ENCODE measurements at regions not wholly inside any gene's neighbourhood (a gene's known extent, or its start where the extent isn't known, plus 50 kb on each side); places are given as distances from the start of the nearest gene placed in this dataset.

DNA sequence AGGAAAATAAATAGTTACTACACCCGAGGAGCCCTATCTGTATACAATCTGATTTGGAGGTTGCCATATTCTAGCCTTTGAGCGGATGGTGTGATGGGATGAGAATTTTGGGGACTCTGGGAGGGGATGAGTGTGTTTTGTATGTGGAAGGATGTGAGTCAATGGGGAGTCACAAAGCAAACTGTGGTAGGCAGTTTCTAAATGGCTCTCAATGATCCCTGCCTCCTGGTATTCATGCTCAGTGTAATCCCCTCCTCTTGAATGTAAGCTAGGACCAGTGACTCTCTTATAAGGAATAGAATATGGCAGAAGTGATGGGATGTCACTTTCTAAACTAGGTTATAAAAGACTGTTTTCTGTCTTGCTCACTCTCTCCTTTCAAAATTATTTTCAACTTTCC, 205.7 kb upstream of the RIOK2 start:
- no peak overlapping the region for H3K4me3 ChIP-seq (ENCODE audit: low read depth, low read length)
- TF ChIP-seq, protein P1, sequence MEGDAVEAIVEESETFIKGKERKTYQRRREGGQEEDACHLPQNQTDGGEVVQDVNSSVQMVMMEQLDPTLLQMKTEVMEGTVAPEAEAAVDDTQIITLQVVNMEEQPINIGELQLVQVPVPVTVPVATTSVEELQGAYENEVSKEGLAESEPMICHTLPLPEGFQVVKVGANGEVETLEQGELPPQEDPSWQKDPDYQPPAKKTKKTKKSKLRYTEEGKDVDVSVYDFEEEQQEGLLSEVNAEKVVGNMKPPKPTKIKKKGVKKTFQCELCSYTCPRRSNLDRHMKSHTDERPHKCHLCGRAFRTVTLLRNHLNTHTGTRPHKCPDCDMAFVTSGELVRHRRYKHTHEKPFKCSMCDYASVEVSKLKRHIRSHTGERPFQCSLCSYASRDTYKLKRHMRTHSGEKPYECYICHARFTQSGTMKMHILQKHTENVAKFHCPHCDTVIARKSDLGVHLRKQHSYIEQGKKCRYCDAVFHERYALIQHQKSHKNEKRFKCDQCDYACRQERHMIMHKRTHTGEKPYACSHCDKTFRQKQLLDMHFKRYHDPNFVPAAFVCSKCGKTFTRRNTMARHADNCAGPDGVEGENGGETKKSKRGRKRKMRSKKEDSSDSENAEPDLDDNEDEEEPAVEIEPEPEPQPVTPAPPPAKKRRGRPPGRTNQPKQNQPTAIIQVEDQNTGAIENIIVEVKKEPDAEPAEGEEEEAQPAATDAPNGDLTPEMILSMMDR (IDR thresholded peaks at IDR 0.05; ENCODE audit: low read depth, low read length, missing control alignments): no peak
- DNase-seq (ENCODE audit: low read depth): no peak

DNA sequence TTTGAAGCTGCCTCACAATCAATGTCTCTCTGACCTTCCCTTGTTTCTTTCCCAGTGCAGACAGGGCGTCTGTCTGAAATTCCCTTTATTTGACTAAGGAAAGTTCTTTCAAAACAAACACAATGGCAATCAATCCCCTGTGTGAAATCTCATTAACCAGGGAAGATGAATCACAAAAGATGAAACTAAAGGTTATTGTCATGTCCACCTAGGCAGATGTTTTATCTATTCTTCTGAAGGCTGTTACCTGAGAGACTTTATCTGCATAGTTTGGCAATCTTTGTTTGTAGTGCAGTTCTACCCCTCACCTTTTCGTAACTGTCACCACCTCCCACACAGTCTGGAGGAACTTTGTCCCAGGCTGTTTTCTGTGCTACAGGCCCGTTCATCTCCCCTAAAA, 217.5 kb upstream of the RIOK2 start:
- TF ChIP-seq, protein P1 (IDR thresholded peaks at IDR 0.05; ENCODE audit: low read depth, low read length, missing control alignments): no peak
- H3K4me3 ChIP-seq (ENCODE audit: low read depth, low read length): no peak overlapping the region
- no peak for DNase-seq (ENCODE audit: low read depth)

DNA sequence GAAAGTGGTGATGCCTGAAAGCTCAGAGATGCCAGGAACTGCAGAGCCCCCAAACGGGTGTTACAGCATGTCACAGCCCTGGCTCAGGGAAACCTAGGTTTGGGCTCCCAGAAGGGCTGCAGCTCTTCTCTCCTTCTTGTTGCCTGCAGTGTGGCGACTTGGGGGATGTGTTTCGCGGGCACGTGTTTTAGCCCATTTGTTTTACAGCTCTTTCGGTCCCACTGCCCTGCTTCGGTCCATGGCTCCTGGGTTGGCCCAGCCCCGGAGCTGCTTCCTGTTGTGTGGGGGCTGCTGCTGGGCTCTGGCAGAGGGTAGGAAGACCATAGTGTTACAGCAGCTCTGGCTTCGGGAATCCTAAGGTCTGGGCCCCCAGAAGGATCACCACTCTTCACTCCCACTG, 222.9 kb upstream of the RIOK2 start:
- H3K4me3 ChIP-seq (ENCODE audit: low read depth, low read length): no peak overlapping the region
- no peak for DNase-seq (ENCODE audit: low read depth)
- TF ChIP-seq, protein P1 (IDR thresholded peaks at IDR 0.05; ENCODE audit: low read depth, low read length, missing control alignments): no peak

DNA sequence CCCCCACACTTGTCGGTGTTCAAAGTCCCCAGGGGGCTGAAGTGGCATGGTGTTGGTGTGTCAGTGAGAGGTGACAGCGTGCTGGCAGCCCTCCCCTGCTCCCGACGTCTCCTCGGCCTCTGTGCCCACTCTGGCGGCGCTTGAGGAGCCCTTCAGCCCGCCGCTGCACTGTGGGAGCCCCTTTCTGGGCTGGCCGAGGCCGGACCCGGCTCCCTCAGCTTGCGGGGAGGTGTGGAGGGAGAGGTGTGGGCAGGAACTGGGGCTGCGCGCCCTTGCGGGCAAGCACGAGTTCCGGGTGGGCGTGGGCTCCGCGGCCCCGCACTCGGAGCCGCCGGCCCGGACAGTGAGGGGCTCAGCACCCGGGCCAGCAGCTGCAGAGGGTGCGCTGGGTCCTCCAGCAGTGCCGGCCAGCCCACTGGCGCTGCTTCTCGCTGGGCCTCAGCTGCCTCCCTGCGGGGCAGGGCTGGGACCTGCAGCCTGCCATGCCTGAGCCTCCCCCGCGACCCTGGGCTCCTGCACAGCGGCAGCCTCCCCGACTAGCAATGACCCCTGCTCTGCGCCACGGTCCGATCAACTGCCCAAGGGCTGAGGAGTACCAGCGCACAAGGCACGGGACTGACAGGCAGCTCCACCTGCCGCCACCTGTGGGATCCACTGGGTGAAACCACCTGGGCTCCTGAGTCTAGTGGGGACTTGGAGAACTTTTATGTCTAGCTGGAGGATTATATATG, 224.1 kb upstream of the RIOK2 start:
- TF ChIP-seq, protein P1 (IDR thresholded peaks at IDR 0.05; ENCODE audit: low read depth, low read length, missing control alignments): no peak
- no peak for DNase-seq (ENCODE audit: low read depth)
- H3K4me3 ChIP-seq (ENCODE audit: low read depth, low read length): no peak overlapping the region

DNA sequence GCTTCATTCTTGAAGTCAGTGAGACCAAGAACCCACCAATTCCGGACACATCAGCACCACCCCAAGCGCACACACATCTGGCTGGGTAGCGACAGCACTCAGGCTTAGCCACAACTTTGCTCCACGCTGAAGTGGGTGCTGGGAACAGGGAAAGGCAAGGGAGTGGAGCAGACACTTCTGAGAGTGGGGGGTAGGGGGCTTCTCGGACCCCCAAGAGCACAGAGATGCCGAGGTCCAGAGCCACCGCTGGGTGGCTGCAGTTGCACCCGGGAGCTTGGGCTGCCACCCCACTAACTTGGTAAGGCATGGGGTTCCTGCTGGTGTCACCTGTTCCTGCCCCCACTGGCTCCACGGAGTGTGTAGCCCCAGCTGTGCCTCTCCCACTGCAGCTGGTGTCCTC, 225.3 kb upstream of the RIOK2 start:
- no peak for DNase-seq (ENCODE audit: low read depth)
- no peak overlapping the region for H3K4me3 ChIP-seq (ENCODE audit: low read depth, low read length)
- TF ChIP-seq, protein P1 (IDR thresholded peaks at IDR 0.05; ENCODE audit: low read depth, low read length, missing control alignments): no peak

DNA sequence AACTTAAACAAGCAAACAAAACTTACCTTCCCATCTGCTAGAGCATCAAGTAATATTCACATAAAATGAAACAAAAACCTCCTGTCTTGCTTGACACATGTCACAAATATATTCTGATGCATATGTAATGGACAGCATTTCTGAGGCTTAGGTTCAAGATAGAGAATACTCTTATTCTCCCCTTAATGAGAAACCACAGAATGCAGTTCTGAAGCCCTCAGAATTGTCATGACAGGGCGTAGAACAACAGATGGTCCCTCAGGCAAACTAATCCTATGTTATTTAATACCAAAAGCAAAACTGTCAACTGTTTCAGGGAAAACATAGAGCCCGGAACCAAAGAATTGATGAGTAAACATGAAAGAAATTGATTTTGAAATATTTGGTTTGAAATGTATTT, 229.9 kb upstream of the RIOK2 start:
- TF ChIP-seq, protein P1 (IDR thresholded peaks at IDR 0.05; ENCODE audit: low read depth, low read length, missing control alignments): no peak
- no peak overlapping the region for H3K4me3 ChIP-seq (ENCODE audit: low read depth, low read length)
- no peak for DNase-seq (ENCODE audit: low read depth)

DNA sequence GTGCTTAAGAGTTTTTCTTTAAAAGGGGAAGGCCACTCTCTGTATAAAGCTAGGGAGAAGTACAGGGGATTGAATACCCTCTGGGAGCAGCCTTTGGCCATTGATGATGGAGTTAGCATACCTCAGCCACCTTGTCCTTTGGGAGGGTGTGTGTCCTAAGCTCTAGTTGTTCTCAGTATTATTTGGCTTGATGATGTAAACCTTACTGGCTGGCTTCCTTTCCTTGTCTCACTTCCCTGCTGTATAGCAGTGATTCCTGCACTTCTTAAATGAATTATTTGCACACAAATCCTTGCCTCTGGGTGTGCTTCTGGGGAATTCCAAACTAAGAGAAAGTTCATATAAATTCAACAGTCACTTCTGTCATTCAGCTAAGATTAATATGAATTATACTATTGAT, 234.9 kb upstream of the RIOK2 start:
- TF ChIP-seq, protein P1 (IDR thresholded peaks at IDR 0.05; ENCODE audit: low read depth, low read length, missing control alignments): no peak
- H3K4me3 ChIP-seq (ENCODE audit: low read depth, low read length): no peak overlapping the region
- DNase-seq (ENCODE audit: low read depth): no peak

Data from GM12864 (cell line).